ENCODE measurements at regions not wholly inside any gene's neighbourhood (a gene's known extent, or its start where the extent isn't known, plus 50 kb on each side); places are given as distances from the start of the nearest gene placed in this dataset.

GRCh38 chr18:42525905-42526304, 570.9 kb downstream of the PIK3C3 start:
- DNase-seq (ENCODE audit: low read depth): no peak
- no peak for TF ChIP-seq CTCF (IDR thresholded peaks at IDR 0.05; ENCODE audit: insufficient read depth, low read depth, low read length)
- no peaks in the 10 kb centered on the region for H3K27me3 ChIP-seq (ENCODE audit: control insufficient read depth, insufficient read depth, low read length)
- CTCF ChIA-PET: no interaction called here
- POLR2A ChIA-PET: no interaction called here
- no peaks in the 10 kb centered on the region for H3K36me3 ChIP-seq (ENCODE audit: control insufficient read depth, insufficient read depth, low read length)
- no peak overlapping the region for H3K4me3 ChIP-seq (ENCODE audit: low read depth, low read length)

- no peak overlapping the region for H3K4me3 ChIP-seq (ENCODE audit: low read depth, low read length)
These were observed 572.7 kb downstream of the PIK3C3 start for GRCh38 chr18:42527766-42528165.

GRCh38 chr18:42530276-42530675, 575.2 kb downstream of the PIK3C3 start:
- POLR2A ChIA-PET: no interaction called here
- Histone ChIP-seq H3K27me3 (ENCODE audit: control insufficient read depth, insufficient read depth, low read length) (no peaks in the 10 kb centered on the region), H3K4me3 (ENCODE audit: low read depth, low read length) (no peak overlapping the region), H3K36me3 (ENCODE audit: control insufficient read depth, insufficient read depth, low read length) (no peaks in the 10 kb centered on the region)
- no peak for TF ChIP-seq CTCF (IDR thresholded peaks at IDR 0.05; ENCODE audit: insufficient read depth, low read depth, low read length)
- DNase-seq (ENCODE audit: low read depth): no peak
- CTCF ChIA-PET: no interaction called here

More at GRCh38 chr18:42527766-42528165, 572.7 kb downstream of the PIK3C3 start:
- H3K36me3 ChIP-seq (ENCODE audit: control insufficient read depth, insufficient read depth, low read length): no peaks in the 10 kb centered on the region
- TF ChIP-seq CTCF (IDR thresholded peaks at IDR 0.05; ENCODE audit: insufficient read depth, low read depth, low read length): no peak
- ChIA-PET POLR2A (no interaction called here), CTCF (no interaction called here)
- DNase-seq (ENCODE audit: low read depth): no peak
- H3K27me3 ChIP-seq (ENCODE audit: control insufficient read depth, insufficient read depth, low read length): no peaks in the 10 kb centered on the region

- no peak for TF ChIP-seq CTCF (IDR thresholded peaks at IDR 0.05; ENCODE audit: insufficient read depth, low read depth, low read length)
- ChIA-PET POLR2A (no interaction called here), CTCF (no interaction called here)
- Histone ChIP-seq H3K4me3 (ENCODE audit: low read depth, low read length) (no peak overlapping the region), H3K27me3 (ENCODE audit: control insufficient read depth, insufficient read depth, low read length) (no peaks in the 10 kb centered on the region), H3K36me3 (ENCODE audit: control insufficient read depth, insufficient read depth, low read length) (no peaks in the 10 kb centered on the region)
- DNase-seq (ENCODE audit: low read depth): no peak
These were observed 577.1 kb downstream of the PIK3C3 start for GRCh38 chr18:42532119-42532518.

GRCh38 chr18:42533009-42533575, 578.1 kb downstream of the PIK3C3 start:
- CTCF ChIA-PET: no interaction called here
- no peaks in the 10 kb centered on the region for H3K27me3 ChIP-seq (ENCODE audit: control insufficient read depth, insufficient read depth, low read length)
- no peak overlapping the region for H3K4me3 ChIP-seq (ENCODE audit: low read depth, low read length)
- no peak for TF ChIP-seq CTCF (IDR thresholded peaks at IDR 0.05; ENCODE audit: insufficient read depth, low read depth, low read length)
- POLR2A ChIA-PET: no interaction called here
- H3K36me3 ChIP-seq (ENCODE audit: control insufficient read depth, insufficient read depth, low read length): no peaks in the 10 kb centered on the region
- no peak for DNase-seq (ENCODE audit: low read depth)
